ENCODE measurements at regions not wholly inside any gene's neighbourhood (a gene's known extent, or its start where the extent isn't known, plus 50 kb on each side); places are given as distances from the start of the nearest gene placed in this dataset.

DNA sequence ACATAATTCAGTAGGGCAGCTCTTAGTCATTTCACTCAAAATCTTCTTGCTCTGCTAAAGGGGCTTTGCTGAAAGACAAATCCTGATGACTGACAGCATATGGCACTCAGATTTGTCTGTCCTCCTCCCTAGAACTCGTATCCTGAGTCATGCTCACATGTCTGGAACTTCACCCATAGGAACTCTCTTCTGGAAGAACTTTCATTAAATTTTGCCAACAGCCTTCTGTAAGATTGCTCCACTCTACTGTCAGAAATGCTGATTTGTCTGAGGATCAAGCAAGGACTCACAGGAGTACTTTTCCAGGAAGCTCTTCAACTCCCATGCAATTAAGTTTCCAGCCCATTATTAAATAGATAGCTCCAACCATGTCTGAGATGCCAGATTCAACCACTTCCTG is 59.8 kb upstream of the SNX2 start:
- no peak overlapping the region for H3K27ac ChIP-seq
- H3K36me3 ChIP-seq: no peaks in the 10 kb centered on the region
- no peaks in the 10 kb centered on the region for H3K4me1 ChIP-seq
- TF ChIP-seq, protein P1, sequence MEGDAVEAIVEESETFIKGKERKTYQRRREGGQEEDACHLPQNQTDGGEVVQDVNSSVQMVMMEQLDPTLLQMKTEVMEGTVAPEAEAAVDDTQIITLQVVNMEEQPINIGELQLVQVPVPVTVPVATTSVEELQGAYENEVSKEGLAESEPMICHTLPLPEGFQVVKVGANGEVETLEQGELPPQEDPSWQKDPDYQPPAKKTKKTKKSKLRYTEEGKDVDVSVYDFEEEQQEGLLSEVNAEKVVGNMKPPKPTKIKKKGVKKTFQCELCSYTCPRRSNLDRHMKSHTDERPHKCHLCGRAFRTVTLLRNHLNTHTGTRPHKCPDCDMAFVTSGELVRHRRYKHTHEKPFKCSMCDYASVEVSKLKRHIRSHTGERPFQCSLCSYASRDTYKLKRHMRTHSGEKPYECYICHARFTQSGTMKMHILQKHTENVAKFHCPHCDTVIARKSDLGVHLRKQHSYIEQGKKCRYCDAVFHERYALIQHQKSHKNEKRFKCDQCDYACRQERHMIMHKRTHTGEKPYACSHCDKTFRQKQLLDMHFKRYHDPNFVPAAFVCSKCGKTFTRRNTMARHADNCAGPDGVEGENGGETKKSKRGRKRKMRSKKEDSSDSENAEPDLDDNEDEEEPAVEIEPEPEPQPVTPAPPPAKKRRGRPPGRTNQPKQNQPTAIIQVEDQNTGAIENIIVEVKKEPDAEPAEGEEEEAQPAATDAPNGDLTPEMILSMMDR (IDR thresholded peaks at IDR 0.05): no peak
- H3K4me3 ChIP-seq: no peak overlapping the region
- intact Hi-C loops (cut with DNase I): no loop called here
- H3K9me3 ChIP-seq: no peaks in the 10 kb centered on the region
- H3K27me3 ChIP-seq: no peaks in the 10 kb centered on the region
- DNase-seq (no peak), ATAC-seq (no peak)

- TF ChIP-seq, protein P1 (IDR thresholded peaks at IDR 0.05): no peak
- Histone ChIP-seq H3K27me3 (no peaks in the 10 kb centered on the region), H3K4me1 (no peaks in the 10 kb centered on the region), H3K36me3 (no peaks in the 10 kb centered on the region), H3K9me3 (no peaks in the 10 kb centered on the region), H3K4me3 (no peak overlapping the region), H3K27ac (no peak overlapping the region)
- DNase-seq (no peak), ATAC-seq (no peak)
- intact Hi-C loops (cut with DNase I): no loop called here
Observed at GRCh38 chr5:122718611-122719010, 56.3 kb upstream of the SNX2 start.

GRCh38 chr5:122719991-122720746 is 54.7 kb upstream of the SNX2 start:
- DNase-seq (no peak), ATAC-seq (no peak)
- TF ChIP-seq, protein P1 (IDR thresholded peaks at IDR 0.05): no peak
- Histone ChIP-seq H3K27ac (no peak overlapping the region), H3K4me3 (no peak overlapping the region), H3K4me1 (no peaks in the 10 kb centered on the region), H3K27me3 (no peaks in the 10 kb centered on the region), H3K9me3 (no peaks in the 10 kb centered on the region), H3K36me3 (no peaks in the 10 kb centered on the region)
- intact Hi-C loops (cut with DNase I): no loop called here

- intact Hi-C loops (cut with DNase I): no loop called here
- H3K36me3 ChIP-seq: no peaks in the 10 kb centered on the region
- H3K9me3 ChIP-seq: no peaks in the 10 kb centered on the region
- DNase-seq: no peak
- TF ChIP-seq, protein P1 (IDR thresholded peaks at IDR 0.05): no peak
- H3K4me3 ChIP-seq: no peak overlapping the region
- no peak for ATAC-seq
- no peak overlapping the region for H3K27ac ChIP-seq
- H3K27me3 ChIP-seq: no peaks in the 10 kb centered on the region
- H3K4me1 ChIP-seq: no peaks in the 10 kb centered on the region
Observed at GRCh38 chr5:122721127-122721526, 53.8 kb upstream of the SNX2 start.

DNA sequence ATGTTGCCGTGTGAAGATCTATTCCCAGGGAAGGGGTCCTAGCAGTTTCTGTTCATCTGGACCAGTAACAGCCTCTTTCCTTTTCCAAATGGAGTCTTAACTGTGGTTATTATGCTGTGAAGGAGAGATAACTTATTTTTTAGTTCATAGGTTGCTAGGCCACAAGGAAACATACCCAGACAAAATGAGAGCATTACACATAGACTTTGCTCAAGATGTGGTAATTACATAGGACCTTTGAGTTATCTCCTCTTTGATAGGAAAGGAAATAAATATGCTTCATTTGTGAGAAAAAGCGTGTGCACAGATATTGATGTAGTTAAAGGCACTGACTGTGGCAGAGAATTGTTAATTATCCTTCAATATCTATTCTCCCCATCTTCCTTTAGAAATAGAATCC is 52.5 kb upstream of the SNX2 start:
- TF ChIP-seq, protein P1 (IDR thresholded peaks at IDR 0.05): no peak
- H3K27me3 ChIP-seq: no peaks in the 10 kb centered on the region
- intact Hi-C loops (cut with DNase I): no loop called here
- ATAC-seq (no peak), DNase-seq (no peak)
- H3K4me1 ChIP-seq: no peaks in the 10 kb centered on the region
- no peaks in the 10 kb centered on the region for H3K36me3 ChIP-seq
- no peak overlapping the region for H3K27ac ChIP-seq
- no peak overlapping the region for H3K4me3 ChIP-seq
- no peaks in the 10 kb centered on the region for H3K9me3 ChIP-seq

Measured in upper lobe of right lung (tissue), 1 donor.